GM13976 (cell line): ENCODE measurements at regions not wholly inside any gene's neighbourhood (a gene's known extent, or its start where the extent isn't known, plus 50 kb on each side); places are given as distances from the start of the nearest gene placed in this dataset.

Experiments
- DNase-seq: peaks from one replicate; pipeline ENCODE4 v3.0.0; 2012; ENCODE audit warnings: low spot score
- in situ Hi-C: fragments of 300-500 bp; cut with MboI; formaldehyde crosslinking; loops from one replicate; pipeline ENCODE4 v1.12.0; 2022; ENCODE audit warnings: low sequenced_read_pairs, mixed read lengths, inconsistent platforms; ENCODE audit not compliant: unreplicated experiment
- TF ChIP-seq, protein P1 (sequence below): IDR thresholded peaks from 2 replicates; pipeline ENCODE4 v1.5.1; 2012; ENCODE audit warnings: borderline replicate concordance, mild to moderate bottlenecking; ENCODE audit not compliant: insufficient read depth; ENCODE audit errors: extremely low read depth, missing control alignments, control extremely low read depth

DNA sequence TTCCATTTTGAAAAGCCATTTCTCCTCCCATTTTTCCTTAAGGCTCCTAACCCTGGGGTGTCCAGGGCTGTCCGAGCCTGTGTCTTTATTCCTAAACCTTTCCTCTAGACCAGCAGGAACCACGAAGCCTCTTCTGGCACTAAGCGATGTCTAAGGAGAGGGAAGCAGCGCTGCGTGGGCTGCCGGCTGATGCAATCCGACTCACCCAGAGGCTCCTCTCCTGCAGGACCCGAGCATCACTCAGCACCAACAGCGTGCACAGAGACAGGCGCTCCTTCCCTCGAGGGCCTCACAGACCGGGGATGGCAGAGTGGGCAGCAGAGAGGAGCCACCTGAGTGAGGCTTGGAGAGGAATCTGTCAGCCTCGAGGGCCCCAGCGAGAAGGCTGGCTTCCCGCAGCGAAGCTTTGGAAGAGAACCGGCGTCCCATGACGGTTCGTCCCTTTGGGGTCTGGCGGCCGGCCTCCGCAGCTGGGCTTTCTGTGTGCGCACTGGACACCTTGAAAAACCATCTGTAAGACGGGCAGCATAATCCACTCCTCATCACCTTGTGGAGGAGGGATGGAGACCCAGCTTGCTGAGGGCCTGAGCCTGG lies 174.3 kb downstream of the FOXL1 start:
- TF ChIP-seq, protein P1, sequence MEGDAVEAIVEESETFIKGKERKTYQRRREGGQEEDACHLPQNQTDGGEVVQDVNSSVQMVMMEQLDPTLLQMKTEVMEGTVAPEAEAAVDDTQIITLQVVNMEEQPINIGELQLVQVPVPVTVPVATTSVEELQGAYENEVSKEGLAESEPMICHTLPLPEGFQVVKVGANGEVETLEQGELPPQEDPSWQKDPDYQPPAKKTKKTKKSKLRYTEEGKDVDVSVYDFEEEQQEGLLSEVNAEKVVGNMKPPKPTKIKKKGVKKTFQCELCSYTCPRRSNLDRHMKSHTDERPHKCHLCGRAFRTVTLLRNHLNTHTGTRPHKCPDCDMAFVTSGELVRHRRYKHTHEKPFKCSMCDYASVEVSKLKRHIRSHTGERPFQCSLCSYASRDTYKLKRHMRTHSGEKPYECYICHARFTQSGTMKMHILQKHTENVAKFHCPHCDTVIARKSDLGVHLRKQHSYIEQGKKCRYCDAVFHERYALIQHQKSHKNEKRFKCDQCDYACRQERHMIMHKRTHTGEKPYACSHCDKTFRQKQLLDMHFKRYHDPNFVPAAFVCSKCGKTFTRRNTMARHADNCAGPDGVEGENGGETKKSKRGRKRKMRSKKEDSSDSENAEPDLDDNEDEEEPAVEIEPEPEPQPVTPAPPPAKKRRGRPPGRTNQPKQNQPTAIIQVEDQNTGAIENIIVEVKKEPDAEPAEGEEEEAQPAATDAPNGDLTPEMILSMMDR, result no peak
- in situ Hi-C loops, result no loop called here
- no peak for DNase-seq

DNA sequence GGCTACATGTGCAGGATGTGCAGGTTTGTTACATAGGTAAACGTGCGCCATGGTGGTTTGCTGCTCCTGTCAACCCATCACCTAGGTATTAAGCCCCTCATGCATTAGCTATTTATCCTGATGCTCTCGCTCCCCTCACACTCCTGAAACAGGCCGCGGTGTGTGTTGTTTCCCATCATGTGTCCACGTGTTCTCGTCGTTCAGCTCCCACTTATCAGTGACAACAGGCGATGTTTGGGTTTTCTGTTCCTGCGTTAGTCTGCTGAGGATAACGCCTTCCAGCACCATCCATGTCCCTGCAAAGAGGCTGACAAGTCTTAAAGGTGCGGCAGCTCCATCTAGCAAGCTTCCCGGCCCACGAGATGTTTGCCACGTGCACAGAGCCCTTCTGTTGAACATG lies 175.1 kb downstream of the FOXL1 start:
- in situ Hi-C loops, result no loop called here
- TF ChIP-seq, protein P1, result no peak
- DNase-seq, result no peak

DNA sequence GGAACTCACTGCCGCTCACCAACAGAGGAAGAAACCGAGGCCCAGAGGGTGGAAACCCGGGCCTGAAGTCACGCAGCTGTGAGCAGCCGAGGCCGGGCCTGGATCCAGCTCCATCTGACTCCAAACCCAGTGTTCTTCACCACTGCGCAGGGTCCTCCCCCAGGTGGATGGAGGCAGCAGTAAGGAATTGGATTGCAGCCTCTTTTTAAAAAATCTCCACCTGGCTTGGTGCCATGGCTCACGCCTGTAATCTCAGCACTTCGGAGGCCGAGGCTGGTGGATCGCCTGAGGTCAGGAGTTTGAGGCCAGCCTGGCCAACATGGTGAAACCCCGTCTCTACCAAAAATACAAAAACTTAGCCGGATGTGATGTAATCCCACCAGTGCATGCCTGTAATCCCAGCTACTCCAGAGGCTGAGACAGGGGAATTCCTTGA lies 177.2 kb downstream of the FOXL1 start:
- DNase-seq, result no peak
- TF ChIP-seq, protein P1, result no peak
- in situ Hi-C loops, result no loop called here

DNA sequence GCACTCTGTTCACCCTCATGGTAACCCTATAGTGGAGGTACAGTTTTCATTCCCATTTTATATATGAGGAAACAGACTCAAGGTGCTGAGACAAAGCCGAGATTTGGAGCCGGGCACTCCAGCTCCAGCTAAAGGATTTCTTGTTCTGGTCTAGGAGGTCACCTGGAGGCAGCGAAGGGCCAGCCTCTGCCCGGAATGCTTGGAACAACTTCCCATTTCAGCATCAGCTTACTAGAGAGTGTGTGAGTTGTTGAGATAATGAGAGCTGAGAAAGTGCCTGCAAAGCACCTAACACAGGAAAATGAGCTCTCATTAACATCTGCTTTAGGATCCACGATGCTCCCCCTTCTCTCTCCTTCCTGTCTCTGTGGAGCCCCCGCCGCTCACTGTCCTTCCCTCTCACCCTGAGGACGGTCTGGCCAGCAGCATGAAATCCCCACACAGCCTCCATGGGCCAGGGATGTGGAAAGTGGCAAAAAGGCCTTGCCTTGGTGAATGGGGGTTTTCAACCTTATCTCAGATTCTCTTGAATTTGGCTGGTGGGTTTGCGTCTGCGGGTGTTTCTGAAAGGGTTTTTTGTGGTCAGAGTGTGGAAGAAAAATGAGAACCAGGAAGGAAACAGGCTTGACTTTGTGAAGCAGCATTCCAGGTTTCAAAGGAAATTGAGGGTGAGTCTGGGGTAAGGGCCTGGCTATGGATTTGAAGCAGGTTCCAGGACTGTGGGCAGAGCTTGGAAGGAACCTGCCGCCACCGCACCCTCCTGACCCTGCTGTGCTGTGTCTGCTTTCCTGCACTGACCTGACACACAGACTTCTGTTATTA lies 178.7 kb downstream of the FOXL1 start:
- DNase-seq, result no peak
- TF ChIP-seq, protein P1, result no peak
- in situ Hi-C loops, result no loop called here

DNA sequence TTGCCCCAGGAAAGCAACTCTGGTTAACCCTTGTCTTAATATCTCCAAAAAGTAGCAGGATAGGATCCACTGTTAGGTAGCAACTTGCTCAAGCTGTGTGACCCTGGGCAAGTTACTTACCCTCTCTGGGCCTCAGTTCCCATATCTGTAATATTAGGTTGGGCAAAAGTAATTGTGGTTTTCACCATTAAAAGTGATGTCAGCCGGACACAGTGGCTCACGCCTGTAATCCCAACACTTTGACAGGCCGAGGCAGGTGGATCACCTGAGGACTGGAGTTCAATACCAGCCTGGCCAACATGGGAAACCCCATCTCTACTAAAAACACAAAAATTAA lies 179.3 kb downstream of the FOXL1 start:
- no peak for DNase-seq
- in situ Hi-C loops, result no loop called here
- TF ChIP-seq, protein P1, result no peak

DNA sequence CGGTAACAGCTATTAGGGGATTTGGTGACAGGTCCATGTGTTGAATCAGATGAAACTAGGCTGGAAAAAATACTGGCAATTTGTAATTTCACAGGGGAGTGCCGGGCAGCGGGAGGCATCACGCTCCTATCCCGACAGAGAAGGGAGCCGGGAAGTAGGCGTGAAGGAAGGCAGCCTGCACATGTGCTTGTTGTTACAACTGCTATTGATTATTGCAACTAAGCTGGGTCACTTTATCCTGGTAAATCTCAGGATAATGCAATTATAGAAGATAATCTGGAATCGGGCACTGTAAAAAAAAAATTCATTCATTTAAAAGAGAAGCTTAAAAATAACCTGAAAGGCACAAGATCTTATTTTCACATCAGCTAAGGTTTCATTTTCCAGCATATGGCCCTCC lies 180.6 kb downstream of the FOXL1 start:
- DNase-seq, result no peak
- TF ChIP-seq, protein P1, result no peak
- in situ Hi-C loops, result no loop called here
